GM18873 (cell line): ENCODE measurements at regions not wholly inside any gene's neighbourhood (a gene's known extent, or its start where the extent isn't known, plus 50 kb on each side); places are given as distances from the start of the nearest gene placed in this dataset.
"Not testable (repeated sequence)": the region's sequence is repeated elsewhere in the genome, so short reads cannot be mapped to it uniquely, and the experiment has no call there.

Experiments used
- ATAC-seq: cut with Tn5 transposase; IDR thresholded peaks from one replicate; pipeline ENCODE4 v1.9.1; 2021; ENCODE audit warnings: mild to moderate bottlenecking, moderate library complexity, moderate number of reproducible peaks; ENCODE audit not compliant: unreplicated experiment, low FRiP score

DNA sequence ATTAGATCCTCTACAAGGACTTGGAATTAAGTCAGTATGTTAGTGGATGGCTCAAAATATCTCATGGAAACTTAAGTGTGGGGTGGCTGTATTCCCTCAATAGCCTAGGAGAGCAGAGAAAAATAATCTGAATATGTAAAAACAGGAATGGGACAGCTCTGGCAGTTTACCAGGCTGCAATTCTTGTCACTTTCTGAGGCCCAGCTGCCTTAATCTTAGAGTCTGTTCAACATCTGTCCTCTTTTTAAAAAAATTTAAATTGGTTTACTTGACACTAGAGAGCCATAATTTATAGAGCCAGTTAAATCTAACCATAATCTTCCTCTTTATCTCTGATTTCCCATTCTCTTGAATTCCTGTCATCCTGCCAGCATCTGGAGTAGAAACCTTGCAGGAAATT, 109.2 kb upstream of the CXCL13 start:
- ATAC-seq: no peak

GRCh38 chr4:77500801-77501200, 104.8 kb upstream of the CXCL13 start:
- no peak for ATAC-seq

- no peak for ATAC-seq
These were observed 104.4 kb upstream of the CXCL13 start for GRCh38 chr4:77501240-77501639.

DNA sequence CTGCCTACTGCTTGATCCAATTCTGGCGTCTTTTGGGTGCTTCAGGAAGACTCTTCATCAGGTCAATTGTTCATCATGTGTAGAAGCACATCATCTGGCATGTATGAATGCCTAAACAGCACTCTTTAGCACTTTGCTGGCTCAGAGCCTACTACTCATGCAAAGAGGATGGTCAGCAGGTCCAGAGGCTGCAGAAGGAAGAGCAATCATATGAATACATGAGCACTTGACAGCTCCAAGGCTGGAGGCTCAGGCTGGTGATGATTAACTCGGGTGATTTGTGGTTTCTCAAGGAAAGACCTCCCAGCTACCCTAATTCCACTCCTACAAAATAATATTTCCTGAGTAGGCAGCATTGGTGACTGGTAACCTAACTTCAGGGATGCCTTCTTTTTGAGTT, 103.8 kb upstream of the CXCL13 start:
- no peak for ATAC-seq

GRCh38 chr4:77504407-77504806, 101.2 kb upstream of the CXCL13 start:
- no peak for ATAC-seq

- ATAC-seq: no peak
These were observed 100.2 kb upstream of the CXCL13 start for GRCh38 chr4:77505275-77505957.

- no peak for ATAC-seq
These were observed 99.7 kb upstream of the CXCL13 start for GRCh38 chr4:77505958-77506319.

DNA sequence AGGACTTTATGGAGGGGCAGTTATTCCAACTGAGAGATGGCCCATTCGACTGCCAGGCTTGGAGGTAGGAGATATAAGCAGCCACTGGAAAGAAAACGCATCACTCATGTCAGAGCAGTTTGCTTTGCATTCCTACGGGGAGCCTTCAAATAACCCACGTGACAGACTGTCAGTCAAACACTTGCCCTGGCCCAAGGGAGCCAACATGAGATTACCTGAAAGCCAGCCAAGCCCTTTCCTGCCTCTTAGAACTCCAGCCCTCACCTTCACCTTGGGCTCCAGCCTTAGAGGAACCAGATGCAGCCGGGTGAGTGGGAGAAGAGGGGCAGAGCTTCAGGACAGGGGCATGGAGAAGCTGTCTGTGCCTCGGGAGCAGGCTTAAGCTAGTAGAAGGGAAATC, 95.3 kb upstream of the CXCL13 start:
- ATAC-seq: no peak

GRCh38 chr4:77525538-77525937, 80.1 kb upstream of the CXCL13 start:
- ATAC-seq: no peak

DNA sequence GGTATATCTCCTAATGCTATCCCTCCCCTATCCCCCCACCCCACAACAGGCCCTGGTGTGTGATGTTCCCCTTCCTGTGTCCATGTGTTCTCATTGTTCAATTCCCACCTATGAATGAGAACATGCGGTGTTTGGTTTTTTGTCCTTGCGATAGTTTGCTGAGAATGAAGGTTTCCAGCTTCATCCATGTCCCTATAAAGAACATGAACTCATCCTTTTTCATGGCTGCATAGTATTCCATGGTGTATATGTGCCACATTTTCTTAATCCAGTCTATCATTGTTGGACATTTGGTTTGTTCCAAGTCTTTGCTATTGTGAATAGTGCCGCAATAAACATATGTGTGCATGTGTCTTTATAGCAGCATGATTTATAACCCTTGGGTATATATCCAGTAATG, 77.7 kb upstream of the CXCL13 start:
- not testable (repeated sequence) for ATAC-seq

GRCh38 chr4:77538144-77538543, 67.5 kb upstream of the CXCL13 start:
- ATAC-seq: no peak

- ATAC-seq: no peak
These were observed 67.0 kb upstream of the CXCL13 start for GRCh38 chr4:77538574-77539157.
